ENCODE measurements at regions not wholly inside any gene's neighbourhood (a gene's known extent, or its start where the extent isn't known, plus 50 kb on each side); places are given as distances from the start of the nearest gene placed in this dataset.

DNA sequence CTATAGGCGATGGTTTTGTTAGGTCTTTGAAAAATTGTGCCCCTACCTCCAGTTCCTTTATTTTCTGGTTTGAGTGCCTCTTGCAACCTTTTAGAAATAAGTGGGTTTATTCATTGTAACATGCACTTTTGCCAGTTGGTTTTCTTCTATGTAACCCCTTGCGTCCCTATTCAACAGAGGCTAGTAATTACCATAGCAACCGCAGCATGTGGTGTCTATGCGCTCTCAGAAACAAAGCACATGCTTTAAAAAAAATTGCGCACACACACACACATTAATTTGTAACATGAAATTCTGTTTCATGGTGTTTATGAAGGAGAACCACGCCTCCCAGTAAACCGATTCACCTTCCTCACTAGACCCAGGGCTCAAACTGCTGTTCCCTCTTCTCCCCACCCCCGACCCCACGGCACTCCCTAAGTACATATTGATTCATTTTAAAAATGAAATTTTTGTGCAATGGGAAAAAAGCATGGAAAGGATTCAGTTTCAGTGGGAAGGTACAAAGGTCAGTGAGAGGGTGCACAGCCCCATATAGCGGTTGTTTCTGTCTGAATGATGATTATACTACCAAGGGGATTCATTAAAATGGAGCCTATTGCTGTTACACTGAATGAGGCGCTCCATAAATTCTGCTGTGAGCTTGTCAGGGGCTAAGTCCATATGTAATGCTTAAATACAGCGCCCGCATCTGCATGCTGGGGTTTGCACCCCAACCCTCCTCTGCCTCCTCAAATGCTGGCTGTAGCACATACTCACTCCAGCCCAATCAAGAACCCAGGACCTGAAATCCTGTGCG, 206.9 kb downstream of the ICOS start:
- 39% methylated on average over 14 of the region's 14 CpGs for WGBS (ENCODE audit: low lambda C conversion rate)
- intact Hi-C loops (cut with micrococcal nuclease; ENCODE audit: unreplicated experiment) = loop anchor here (2.0 to 10.0 kb wide), 2 partner anchors 549 to 1541 kb away; partner anchors contain the start of gene NRP2
- Histone ChIP-seq H3K9ac (ENCODE audit: insufficient read depth, low read depth, low read length) (no peak overlapping the region), H4K20me1 (ENCODE audit: insufficient read depth, low read length) (no peaks in the 10 kb centered on the region), H3K27me3 (ENCODE audit: control insufficient read depth in 1 of 2, insufficient read depth in 2 of 2, low read length in 2 of 2) (peaks cover 0 to 4% of the 10 kb centered on the region in 2 experiments; a peak in 2 of 5 replicates), H3K79me2 (ENCODE audit: insufficient read depth, low read length) (no peaks in the 10 kb centered on the region), H3K4me3 (replicated peaks in 1 of 3; ENCODE audit: insufficient read depth in 1 of 3, low read depth in 2 of 3, low read length in 3 of 3) (no peak overlapping the region), H3K9me3 (ENCODE audit: low read length) (no peaks in the 10 kb centered on the region), H3K4me2 (ENCODE audit: low read depth, low read length) (no peak overlapping the region), H2AFZ (ENCODE audit: low read length) (no peak overlapping the region), H3K4me1 (ENCODE audit: insufficient read depth, low read length) (no peaks in the 10 kb centered on the region), H3K36me3 (replicated peaks in 1 of 2; ENCODE audit: control insufficient read depth in 1 of 2, insufficient read depth in 2 of 2, low read length in 2 of 2) (no peaks in the 10 kb centered on the region), H3K27ac (ENCODE audit: extremely low read length, insufficient read depth, low read length) (no peak overlapping the region)
- no peak for ATAC-seq
- in situ Hi-C loops (cut with HindIII; ENCODE audit: extremely low pct_ligation_motif_present, low pct_unique_long_range_greater_than_20kb) = no loop called here
- CTCF ChIA-PET (ENCODE audit: low intra/inter-chr PET ratio, low total read pairs) = no interaction called here
- no peak for DNase-seq (ENCODE audit: low spot score)
- FAIRE-seq = no peak
- no TSS peak for BruUV-seq (replicated peaks)
- POLR2A ChIA-PET = no interaction called here
- TF ChIP-seq, protein P1, sequence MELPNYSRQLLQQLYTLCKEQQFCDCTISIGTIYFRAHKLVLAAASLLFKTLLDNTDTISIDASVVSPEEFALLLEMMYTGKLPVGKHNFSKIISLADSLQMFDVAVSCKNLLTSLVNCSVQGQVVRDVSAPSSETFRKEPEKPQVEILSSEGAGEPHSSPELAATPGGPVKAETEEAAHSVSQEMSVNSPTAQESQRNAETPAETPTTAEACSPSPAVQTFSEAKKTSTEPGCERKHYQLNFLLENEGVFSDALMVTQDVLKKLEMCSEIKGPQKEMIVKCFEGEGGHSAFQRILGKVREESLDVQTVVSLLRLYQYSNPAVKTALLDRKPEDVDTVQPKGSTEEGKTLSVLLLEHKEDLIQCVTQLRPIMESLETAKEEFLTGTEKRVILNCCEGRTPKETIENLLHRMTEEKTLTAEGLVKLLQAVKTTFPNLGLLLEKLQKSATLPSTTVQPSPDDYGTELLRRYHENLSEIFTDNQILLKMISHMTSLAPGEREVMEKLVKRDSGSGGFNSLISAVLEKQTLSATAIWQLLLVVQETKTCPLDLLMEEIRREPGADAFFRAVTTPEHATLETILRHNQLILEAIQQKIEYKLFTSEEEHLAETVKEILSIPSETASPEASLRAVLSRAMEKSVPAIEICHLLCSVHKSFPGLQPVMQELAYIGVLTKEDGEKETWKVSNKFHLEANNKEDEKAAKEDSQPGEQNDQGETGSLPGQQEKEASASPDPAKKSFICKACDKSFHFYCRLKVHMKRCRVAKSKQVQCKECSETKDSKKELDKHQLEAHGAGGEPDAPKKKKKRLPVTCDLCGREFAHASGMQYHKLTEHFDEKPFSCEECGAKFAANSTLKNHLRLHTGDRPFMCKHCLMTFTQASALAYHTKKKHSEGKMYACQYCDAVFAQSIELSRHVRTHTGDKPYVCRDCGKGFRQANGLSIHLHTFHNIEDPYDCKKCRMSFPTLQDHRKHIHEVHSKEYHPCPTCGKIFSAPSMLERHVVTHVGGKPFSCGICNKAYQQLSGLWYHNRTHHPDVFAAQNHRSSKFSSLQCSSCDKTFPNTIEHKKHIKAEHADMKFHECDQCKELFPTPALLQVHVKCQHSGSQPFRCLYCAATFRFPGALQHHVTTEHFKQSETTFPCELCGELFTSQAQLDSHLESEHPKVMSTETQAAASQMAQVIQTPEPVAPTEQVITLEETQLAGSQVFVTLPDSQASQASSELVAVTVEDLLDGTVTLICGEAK (IDR thresholded peaks at IDR 0.05) = no peak
- TF ChIP-seq, protein P1 (CRISPR knock-in tag; IDR thresholded peaks at IDR 0.05) = no peak
- TF ChIP-seq TCF12 (IDR thresholded peaks at IDR 0.05) = no peak
- no peak for TF ChIP-seq TCF12 (CRISPR knock-in tag; IDR thresholded peaks at IDR 0.05)
- TF ChIP-seq SKI (IDR thresholded peaks at IDR 0.05; ENCODE audit: partially characterized antibody) = no peak
- no peak for TF ChIP-seq HNRNPL (IDR thresholded peaks at IDR 0.05; ENCODE audit: low read depth, low read length)
- TF ChIP-seq, protein P2, sequence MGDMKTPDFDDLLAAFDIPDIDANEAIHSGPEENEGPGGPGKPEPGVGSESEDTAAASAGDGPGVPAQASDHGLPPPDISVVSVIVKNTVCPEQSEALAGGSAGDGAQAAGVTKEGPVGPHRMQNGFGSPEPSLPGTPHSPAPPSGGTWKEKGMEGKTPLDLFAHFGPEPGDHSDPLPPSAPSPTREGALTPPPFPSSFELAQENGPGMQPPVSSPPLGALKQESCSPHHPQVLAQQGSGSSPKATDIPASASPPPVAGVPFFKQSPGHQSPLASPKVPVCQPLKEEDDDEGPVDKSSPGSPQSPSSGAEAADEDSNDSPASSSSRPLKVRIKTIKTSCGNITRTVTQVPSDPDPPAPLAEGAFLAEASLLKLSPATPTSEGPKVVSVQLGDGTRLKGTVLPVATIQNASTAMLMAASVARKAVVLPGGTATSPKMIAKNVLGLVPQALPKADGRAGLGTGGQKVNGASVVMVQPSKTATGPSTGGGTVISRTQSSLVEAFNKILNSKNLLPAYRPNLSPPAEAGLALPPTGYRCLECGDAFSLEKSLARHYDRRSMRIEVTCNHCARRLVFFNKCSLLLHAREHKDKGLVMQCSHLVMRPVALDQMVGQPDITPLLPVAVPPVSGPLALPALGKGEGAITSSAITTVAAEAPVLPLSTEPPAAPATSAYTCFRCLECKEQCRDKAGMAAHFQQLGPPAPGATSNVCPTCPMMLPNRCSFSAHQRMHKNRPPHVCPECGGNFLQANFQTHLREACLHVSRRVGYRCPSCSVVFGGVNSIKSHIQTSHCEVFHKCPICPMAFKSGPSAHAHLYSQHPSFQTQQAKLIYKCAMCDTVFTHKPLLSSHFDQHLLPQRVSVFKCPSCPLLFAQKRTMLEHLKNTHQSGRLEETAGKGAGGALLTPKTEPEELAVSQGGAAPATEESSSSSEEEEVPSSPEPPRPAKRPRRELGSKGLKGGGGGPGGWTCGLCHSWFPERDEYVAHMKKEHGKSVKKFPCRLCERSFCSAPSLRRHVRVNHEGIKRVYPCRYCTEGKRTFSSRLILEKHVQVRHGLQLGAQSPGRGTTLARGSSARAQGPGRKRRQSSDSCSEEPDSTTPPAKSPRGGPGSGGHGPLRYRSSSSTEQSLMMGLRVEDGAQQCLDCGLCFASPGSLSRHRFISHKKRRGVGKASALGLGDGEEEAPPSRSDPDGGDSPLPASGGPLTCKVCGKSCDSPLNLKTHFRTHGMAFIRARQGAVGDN (CRISPR knock-in tag; IDR thresholded peaks at IDR 0.05) = no peak
- TF ChIP-seq ZNF251 (CRISPR knock-in tag; IDR thresholded peaks at IDR 0.05) = no peak
- TF ChIP-seq TGIF2 (CRISPR knock-in tag; IDR thresholded peaks at IDR 0.05) = no peak
- TF ChIP-seq ZNF564 (CRISPR knock-in tag; IDR thresholded peaks at IDR 0.05) = no peak
- no peak for TF ChIP-seq ONECUT2 (CRISPR knock-in tag; IDR thresholded peaks at IDR 0.05)
- TF ChIP-seq ZNF709 (CRISPR knock-in tag; IDR thresholded peaks at IDR 0.05) = no peak
- TF ChIP-seq ZNF468 (CRISPR knock-in tag; IDR thresholded peaks at IDR 0.05) = no peak
